NCI-H1930 (cell line): ENCODE measurements at regions not wholly inside any gene's neighbourhood (a gene's known extent, or its start where the extent isn't known, plus 50 kb on each side); places are given as distances from the start of the nearest gene placed in this dataset.
"Not testable (repeated sequence)": the region's sequence is repeated elsewhere in the genome, so short reads cannot be mapped to it uniquely, and the experiment has no call there.

Source experiments
- DNase-seq, 2 experiments: peaks; one replicate each; lab custom pipeline; 2025; lab: John Stamatoyannopoulos, UW

- no peak for DNase-seq
Observed at GRCh38 chr2:239548451-239548871, 147.6 kb upstream of the HDAC4 start.

- not testable (repeated sequence) for DNase-seq
Observed at GRCh38 chr2:239547140-239547539, 146.3 kb upstream of the HDAC4 start.

GRCh38 chr2:239546541-239546940 is 145.7 kb upstream of the HDAC4 start:
- no peak for DNase-seq

- DNase-seq = no peak
Observed at GRCh38 chr2:239545741-239546392, 145.0 kb upstream of the HDAC4 start.

- no peak for DNase-seq
Observed at GRCh38 chr2:239544918-239545465, 144.2 kb upstream of the HDAC4 start.

- DNase-seq = no peak
Observed at GRCh38 chr2:239544143-239544917, 143.5 kb upstream of the HDAC4 start.

- no peak for DNase-seq
Observed at GRCh38 chr2:239543702-239544101, 142.9 kb upstream of the HDAC4 start.

GRCh38 chr2:239540174-239540573 is 139.4 kb upstream of the HDAC4 start:
- DNase-seq = no peak

- no peak for DNase-seq
Observed at GRCh38 chr2:239539776-239540100, 138.9 kb upstream of the HDAC4 start.

- no peak for DNase-seq
Observed at GRCh38 chr2:239539083-239539775, 138.4 kb upstream of the HDAC4 start.

- no peak for DNase-seq
Observed at GRCh38 chr2:239538357-239539052, 137.7 kb upstream of the HDAC4 start.

- DNase-seq = no peak
Observed at GRCh38 chr2:239537633-239538356, 137.0 kb upstream of the HDAC4 start.

- DNase-seq = no peak
Observed at GRCh38 chr2:239536186-239536585, 135.4 kb upstream of the HDAC4 start.

GRCh38 chr2:239535413-239536144 is 134.8 kb upstream of the HDAC4 start:
- no peak for DNase-seq

- no peak for DNase-seq
Observed at GRCh38 chr2:239534581-239535412, 134.0 kb upstream of the HDAC4 start.

- DNase-seq = no peak
Observed at GRCh38 chr2:239533569-239534316, 132.9 kb upstream of the HDAC4 start.

- no peak for DNase-seq
Observed at GRCh38 chr2:239532859-239533258, 132.0 kb upstream of the HDAC4 start.

- no peak for DNase-seq
Observed at GRCh38 chr2:239532250-239532649, 131.4 kb upstream of the HDAC4 start.
